ENCODE measurements at regions not wholly inside any gene's neighbourhood (a gene's known extent, or its start where the extent isn't known, plus 50 kb on each side); places are given as distances from the start of the nearest gene placed in this dataset.

DNA sequence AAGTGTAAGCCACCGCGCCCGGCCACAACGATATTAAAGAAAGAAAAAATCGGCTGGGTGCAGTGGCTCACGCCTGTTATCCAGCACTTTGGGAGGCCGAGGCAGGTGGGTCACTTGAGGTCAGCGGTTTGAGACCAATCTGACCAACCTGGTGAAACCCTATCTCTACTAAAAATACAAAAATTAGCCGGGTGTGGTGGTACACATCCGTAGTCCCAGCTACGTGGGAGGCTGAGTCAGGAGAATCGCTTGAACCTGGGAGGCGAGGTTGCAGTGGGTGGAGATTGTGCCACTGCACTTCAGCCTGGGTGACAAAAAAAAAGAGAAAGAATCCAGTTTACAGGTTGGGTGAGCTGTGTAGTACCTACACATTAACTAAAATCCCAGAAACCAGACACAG is 99.9 kb upstream of the CACNA1A start:
- DNase-seq (ENCODE audit: low spot score): no peak

DNA sequence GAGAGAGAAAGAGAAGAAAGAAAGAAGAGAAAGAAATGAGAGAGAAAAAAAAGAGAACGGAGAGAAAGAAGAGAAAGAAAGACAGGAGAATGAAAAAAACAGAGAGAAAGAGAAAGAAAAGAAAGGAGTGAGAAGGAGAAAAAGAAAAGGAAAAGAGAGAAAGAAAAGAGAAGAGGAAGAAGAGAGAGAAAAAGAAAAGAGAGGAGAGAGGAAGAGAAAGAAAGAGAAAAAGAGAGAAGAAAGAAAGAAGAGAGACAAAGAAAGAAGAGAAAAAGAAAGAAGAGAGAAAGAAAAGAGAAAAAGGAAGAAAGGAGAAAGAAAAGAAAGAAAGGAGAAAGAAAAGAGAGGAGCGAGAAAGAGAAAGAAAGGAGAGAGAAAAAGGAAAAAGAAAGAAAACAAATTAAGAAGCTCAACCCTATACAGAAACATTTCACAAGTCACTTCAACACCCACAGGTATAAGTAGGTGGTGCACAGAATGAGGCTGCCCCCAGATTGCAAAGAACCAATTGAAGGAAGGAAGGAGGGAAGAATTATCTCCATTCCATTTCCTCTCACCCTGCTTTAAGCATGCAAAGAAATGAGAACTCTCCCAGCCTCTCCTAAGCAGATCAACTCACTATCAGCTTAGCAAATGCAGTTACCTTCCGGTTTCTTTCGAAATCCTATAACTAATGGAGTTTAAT is 98.8 kb upstream of the CACNA1A start:
- no peak for DNase-seq (ENCODE audit: low spot score)

DNA sequence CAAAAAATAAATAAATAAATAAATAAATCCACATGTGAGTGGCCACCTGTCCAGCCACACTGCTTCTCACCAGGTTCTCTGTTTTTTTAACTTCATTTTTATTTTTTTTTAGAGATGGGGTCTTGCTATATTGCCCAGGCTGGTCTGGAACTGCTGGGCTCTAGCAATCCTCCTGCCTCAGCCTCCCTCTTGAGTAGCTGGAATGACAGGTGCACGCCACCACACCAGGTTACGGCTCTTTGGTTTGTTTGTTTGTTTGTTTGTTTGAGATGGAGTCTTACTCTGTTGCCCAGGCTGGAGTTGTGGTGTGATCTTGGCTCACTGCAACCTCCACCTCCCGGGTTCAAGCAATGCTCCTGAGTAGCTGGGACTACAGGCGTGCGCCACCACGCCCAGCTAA is 94.5 kb upstream of the CACNA1A start:
- DNase-seq (ENCODE audit: low spot score): no peak

DNA sequence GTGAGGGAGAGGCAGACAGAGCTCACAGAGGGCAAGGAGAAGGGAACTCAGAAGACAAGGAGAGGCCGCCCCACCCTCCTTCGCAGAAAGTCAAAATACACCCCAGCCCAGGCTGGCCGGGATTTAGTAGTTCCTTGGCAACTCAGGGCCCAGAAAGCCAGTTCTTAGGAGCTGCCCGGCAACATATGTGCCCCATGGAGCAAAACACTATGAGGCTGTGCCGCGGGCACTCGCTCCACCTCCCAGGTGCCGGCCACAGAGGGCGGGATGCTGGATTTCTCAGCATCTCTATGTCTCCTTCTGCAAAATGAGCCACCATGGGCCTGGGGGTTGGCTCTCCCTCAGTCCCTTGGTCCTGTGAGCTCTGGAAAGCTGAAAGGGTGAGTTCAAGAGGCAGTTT is 93.8 kb upstream of the CACNA1A start:
- DNase-seq (ENCODE audit: low spot score): no peak

DNA sequence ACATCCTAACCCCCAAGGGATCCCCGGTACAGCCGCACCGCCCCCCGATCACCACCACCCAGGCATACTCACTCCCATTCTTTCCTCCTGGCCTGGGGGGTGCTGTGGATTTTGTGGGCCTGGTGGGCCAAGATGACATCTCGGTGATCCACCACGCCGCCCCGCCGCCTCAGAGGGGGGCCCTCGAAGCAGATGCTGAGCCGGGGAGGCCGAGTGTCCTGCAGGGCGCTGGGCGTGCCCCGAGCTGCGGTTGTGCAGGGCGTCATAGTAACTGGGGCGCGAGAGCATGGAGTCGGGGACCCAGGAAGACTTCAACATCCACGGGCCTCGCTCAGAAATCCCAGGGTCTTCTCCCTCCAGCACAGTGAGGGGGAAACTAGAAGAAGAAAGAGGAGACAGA is 93.4 kb upstream of the CACNA1A start:
- no peak for DNase-seq (ENCODE audit: low spot score)

DNA sequence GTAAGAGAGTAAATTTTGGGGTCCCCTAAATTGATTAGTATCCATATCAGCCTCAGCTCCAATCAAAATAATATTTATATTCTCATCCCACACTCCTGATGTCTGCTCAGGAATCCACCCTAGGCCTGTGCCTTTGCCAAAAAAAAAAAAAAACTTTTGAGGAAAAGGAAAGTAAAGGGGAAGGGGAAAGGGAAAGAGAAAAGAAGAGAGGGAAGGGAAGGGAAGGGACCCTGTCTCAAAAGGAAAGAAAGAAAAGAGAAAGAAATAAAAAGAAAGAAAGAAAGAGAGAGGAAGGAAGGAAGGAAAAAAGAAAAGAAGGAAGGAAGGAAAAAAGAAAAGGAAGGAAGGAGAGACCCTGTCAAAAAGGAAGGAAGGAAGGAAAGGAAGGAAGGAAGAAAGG is 91.8 kb upstream of the CACNA1A start:
- no peak for DNase-seq (ENCODE audit: low spot score)

DNA sequence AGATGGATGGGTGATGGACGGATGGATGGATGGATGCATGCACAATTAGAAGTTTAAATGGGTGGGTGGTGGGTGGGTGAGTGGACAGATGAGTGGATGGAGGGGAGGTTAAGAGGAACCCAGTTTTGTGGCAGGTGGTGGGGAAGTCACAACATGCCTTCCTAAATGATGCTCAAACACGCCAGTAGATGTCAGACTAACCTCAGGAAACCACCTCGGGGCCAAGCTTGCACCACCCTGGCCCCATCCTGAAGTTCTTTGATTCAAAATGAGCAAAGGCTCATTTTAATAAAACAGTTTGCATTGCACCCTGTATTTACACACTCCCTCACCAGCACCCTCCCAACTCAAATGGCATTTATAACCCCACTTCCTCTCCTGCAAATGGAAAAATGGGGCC is 91.4 kb upstream of the CACNA1A start:
- peak; percentile 61 for DNase-seq (ENCODE audit: low spot score)

DNA sequence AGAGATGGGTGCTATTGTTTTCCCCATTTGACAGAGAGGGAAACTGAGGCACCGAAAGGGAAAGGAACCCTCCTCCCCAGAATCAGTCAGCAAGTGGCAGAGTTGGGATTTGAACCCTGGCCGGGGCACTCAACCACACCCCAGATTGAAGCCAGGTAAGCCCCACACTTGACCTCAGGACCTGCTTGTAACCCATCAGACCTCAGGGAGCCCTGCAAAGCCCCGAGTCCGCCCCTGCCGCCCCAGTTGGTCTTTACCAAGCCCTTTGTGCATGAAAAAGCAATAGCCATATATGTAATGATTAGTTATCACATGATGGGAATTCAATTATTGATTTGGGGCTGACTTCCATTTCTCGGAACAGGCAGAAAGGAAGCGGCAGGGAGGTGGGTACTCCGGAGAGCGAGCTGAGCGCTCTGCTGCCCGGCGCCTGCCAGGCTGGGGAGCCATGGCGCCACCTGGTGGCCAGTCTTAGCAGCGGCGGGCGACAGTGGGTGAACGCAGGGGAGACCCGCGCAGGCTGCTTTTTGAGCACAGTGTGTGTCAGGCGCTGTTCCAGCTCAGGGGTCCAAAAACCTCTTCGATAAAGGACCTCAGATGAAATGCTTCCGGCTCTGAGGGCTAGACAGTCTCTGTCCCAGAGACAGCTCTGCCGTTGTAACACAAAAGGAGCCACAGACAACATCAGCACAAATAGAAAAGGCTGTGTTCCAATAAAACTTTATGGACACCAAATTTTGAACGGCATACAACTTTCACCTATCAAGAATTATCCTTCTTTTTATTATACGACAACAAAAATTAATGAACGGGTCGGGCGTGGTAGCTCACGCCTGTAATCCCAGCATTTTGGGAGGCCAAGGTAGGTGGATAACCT is 82.9 kb upstream of the CACNA1A start:
- peak; percentile 79 for DNase-seq (ENCODE audit: low spot score)

DNA sequence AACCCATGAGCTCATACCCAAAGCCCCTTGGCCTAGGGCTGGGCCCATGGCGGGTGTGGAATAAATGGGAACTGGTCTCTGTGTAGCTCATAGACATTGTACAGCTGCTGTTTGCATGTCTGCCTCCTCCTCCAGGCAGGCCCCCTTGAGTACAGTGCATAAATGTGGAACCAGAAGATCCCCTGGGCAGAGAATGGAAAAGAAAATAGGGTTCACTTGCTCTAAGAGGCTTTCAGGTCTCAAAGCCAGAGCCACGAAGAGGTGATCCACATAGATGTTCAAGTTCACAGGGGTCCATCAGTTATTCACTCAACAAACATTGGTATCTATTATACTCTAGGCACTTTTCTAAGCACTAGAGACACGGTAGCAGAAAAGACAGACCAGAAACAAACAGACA is 79.2 kb upstream of the CACNA1A start:
- DNase-seq (ENCODE audit: low spot score): no peak

DNA sequence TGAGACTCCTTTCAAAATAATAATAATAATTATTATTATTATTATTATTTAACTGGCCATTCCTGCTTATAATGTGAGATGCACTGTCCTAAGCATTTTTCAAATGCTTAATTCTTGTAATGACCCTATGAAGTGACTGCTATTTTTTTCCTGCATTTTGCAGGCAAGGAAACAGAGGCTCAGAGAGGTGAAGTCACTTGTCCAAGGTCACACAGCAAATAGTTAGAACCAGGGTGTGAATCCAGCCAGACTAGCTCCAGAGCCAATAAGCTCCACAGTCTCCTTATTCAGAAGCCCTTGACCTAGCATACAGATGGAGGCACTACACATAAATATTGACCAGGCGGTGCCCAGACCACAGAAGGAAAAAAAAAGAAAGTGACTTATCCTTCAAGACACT is 77.5 kb upstream of the CACNA1A start:
- DNase-seq (ENCODE audit: low spot score): no peak

DNA sequence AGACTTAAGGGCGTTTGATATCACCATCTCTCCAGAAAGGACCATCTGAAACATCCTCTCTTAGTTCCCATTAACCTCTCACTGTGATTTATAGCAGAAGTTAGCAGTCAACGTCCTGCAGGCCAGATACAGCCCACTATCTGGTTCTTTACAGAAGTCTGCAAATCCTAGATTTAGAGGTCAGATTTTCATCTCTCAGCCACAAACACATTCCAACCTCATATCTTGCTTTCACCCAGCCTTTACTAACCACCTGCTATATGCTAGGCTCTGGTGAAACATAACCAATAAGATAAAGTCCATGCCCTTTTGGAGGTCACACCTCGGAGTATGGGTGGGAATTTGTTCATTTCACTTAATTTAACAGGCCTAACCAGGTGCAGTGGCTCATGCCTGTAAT is 76.8 kb upstream of the CACNA1A start:
- DNase-seq (ENCODE audit: low spot score): no peak

DNA sequence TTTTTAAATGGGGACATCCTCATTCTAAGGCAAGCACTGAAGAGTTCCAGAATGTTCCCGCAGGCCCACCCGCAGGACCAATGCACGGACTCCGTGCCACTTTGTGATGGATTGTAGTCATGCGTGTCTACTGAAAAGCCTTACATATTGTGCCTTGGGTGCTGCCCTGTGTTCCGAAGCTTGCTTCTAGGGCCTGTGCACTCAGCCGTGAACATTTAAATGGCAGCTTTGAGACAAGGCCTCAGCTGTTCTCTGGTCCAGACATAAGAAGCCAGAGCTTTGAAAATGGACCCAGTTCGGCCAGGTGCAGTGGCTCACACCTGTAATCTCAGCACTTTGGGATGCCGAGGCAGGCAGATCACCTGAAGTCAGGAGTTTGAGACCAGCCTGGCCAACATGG is 75.3 kb upstream of the CACNA1A start:
- no peak for DNase-seq (ENCODE audit: low spot score)

DNA sequence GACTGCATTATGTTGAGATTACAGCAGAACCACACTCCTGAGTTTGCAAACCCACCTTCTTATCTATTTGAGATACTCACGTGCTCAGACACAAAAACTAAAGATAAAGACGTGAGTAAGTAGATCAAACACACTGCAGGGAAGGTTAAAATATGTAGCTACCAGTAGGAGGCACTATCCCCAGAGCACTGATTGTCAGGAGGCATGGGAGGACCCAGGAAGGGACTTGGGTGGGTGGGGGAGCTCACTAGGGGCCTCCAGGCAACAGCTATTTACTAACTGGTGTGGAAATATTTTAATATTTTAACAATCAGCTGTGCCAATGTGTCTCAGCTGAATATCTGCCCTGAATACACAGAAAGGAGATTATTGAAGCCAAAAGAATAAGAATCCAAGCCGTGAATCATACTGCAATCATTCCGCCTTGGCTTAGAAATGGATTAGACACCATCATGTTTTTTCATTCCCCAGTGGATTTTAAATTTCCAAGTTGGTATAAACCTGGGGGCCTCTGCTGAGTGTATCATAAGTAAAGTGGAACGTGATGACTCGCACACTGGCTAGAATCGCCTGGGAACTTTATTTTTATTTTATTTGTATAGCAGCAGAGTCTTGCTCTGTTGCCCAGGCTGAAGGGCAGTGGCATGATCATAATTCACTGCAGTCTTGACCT is 73.2 kb upstream of the CACNA1A start:
- no peak for DNase-seq (ENCODE audit: low spot score)

DNA sequence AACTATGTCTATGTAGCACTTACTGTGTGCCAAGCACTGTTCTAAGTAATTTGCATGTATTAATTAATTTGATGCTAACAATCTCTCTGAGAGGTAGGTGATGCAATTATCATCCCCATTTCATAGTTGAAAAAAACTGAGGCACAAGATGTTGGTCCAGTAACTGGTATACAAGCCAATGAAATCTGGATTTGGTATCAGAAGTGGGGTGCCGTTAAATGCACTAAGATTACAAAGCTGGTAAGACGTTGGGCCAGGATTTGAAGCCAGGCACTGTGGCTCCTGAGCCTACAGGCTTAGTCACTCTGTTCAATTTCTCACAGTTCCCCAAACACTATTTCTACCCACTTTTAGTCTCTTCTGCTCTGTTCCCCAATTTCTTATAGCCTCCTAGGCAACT is 70.4 kb upstream of the CACNA1A start:
- DNase-seq (ENCODE audit: low spot score): no peak

DNA sequence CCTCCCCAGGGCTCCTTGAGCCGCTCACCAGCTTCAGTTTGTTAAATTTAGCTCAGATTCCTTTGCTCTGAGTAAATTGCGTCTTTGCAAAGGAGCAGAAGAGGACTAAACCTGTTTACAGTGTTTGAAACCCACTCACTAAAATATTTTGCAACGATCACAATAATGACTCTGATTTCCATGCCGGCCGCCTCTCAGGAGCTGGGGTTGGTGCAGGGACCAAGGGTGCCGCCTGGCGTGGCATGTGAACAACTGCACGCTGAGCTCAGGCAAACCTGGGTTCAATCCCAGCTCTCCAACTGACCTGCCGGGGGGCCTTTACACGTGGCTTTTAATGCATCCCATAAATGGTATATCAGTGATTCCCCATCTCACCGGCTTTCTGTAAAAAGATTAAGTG is 68.7 kb upstream of the CACNA1A start:
- no peak for DNase-seq (ENCODE audit: low spot score)

DNA sequence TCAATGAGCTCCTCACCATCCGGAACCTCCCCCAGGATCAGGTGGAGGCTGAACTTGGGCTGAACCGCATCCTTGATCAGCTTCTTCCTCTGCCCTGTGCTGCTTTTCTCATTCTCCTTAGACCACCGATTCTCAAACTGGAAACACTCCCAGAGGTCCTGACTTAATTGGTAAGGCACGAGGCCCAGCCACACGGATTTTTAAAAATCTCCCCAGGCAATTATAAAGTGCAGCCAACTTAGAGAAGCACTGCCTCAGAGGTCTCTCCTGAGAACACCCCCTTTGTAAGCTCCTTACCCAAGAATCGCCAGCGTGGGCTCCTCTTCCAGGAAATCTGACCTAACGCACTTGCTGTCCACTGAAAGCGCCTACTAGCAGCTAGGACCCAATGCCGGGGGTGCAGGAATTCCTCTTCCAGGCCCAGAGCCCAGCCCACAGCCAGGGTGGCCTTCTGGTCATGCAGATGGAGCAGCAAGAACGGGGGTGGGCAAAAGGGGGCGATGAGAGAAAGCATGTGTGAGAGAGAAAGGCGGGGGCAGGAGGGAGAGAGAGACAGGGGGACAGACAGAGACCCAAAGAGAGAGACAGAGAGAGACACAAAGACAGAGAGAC is 66.9 kb upstream of the CACNA1A start:
- DNase-seq (ENCODE audit: low spot score): no peak

DNA sequence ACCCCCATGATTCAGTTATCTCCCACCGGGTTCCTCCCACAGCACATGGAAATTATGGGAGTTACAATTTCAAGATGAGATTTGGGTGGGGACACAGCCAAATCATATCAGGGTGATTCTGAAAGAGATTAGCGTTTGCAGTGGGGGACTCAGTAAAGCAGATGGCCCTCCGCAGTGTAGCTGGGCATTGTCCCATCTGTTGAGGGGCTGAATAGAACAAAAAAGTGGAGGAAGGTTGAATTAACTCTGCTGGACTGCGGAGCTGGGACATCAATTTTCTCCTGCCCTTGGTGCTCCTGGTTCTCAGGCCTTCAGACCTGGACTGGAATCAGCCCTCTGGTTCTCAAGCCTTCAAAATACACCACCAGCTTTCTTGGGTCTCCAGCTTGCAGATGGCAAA is 55.2 kb upstream of the CACNA1A start:
- DNase-seq (ENCODE audit: low spot score): no peak

DNA sequence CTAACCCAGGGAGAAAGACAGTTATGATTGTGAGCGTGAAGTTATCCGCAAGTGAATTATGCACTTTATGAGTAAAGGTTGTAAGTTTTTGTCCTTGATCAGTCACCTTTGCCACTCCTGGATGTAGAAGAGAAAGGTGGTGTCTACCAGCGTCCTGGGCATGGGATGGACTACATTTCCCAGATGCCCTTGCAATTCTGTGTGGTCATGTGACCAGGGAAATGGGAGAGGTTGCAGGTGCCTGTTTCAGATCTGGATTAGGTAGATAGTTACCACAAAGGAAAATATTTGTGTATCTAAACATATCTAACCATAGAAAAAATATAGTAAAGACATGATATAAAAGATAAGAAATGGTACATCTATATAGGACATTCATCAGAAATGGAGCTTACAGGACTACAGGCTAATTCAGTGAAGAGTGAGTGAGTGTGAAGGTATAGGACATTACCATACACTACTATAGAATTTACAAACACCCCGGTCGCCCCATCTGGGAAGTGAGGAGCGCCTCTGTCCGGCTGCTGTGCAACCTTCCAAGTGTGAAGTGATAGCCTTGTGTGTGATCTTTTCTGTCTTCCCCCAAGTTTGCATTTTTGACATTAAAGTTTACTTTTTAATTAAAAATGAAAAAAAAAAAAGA is 51.6 kb upstream of the CACNA1A start:
- DNase-seq (ENCODE audit: low spot score): peak; percentile 9

DNA sequence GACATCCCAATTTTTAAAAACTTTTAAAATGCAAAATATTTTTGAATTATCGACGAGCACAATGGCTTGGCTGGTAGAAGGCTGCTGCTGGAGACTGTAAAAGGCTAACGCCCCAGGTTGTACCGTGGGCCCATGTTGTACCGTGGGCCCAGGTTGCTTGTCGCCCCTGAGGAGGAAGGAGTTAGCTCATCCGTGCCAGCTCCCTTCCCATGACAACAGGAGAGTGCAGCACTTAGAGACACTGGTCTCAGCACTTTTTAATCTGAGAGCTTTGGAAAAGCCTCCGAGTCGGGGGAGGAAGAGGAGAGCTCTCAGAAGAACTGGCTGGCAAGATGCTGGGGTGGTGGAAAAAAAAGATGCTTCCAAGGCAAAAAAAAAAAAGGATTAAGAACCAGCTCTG is 50.3 kb upstream of the CACNA1A start:
- DNase-seq (ENCODE audit: low spot score): no peak
